Karpas-422 (cell line): ENCODE measurements at regions not wholly inside any gene's neighbourhood (a gene's known extent, or its start where the extent isn't known, plus 50 kb on each side); places are given as distances from the start of the nearest gene placed in this dataset.

Source experiments
- DNase-seq: peaks from one replicate; pipeline ENCODE4 v3.0.0-alpha.2; 2015
- H2AFZ ChIP-seq: fragments of 200-600 bp; sonication (generic); 2 replicates; pipeline ENCODE4 v1.6.1; 2014; ENCODE audit warnings: antibody characterized with exemption, low read length, mixed read lengths
- H3K27ac ChIP-seq: fragments of 200-600 bp; sonication (generic); 2 replicates; pipeline ENCODE4 v1.5.1; 2014; ENCODE audit warnings: mild to moderate bottlenecking, low read length, moderate library complexity
- H3K27me3 ChIP-seq: fragments of 200-600 bp; sonication (generic); 2 replicates; pipeline ENCODE4 v1.6.1; 2014; ENCODE audit warnings: low read length, mixed read lengths
- H3K36me3 ChIP-seq: fragments of 200-600 bp; sonication (generic); 2 replicates; pipeline ENCODE4 v1.6.1; 2014; ENCODE audit warnings: low read length, mixed read lengths; ENCODE audit not compliant: insufficient read depth
- H3K4me1 ChIP-seq: fragments of 200-600 bp; sonication (generic); 2 replicates; pipeline ENCODE4 v1.6.1; 2014; ENCODE audit warnings: mild to moderate bottlenecking, low read length, mixed read lengths
- H3K4me2 ChIP-seq: fragments of 200-600 bp; sonication (generic); 2 replicates; pipeline ENCODE4 v1.6.1; 2014; ENCODE audit warnings: low read length, low read depth, mild to moderate bottlenecking; ENCODE audit not compliant: poor library complexity, severe bottlenecking
- H3K4me3 ChIP-seq: fragments of 200-600 bp; sonication (generic); 2 replicates; pipeline ENCODE4 v1.5.1; 2014; ENCODE audit warnings: mild to moderate bottlenecking, antibody characterized with exemption, low read length, mixed read lengths
- H3K79me2 ChIP-seq: fragments of 200-600 bp; sonication (generic); 2 replicates; pipeline ENCODE4 v1.6.1; 2014; ENCODE audit warnings: mild to moderate bottlenecking, low read length, mixed read lengths
- H3K9ac ChIP-seq: fragments of 200-600 bp; sonication (generic); 2 replicates; pipeline ENCODE4 v1.6.0; 2014; ENCODE audit warnings: low read length
- H3K9me2 ChIP-seq: fragments of 200-600 bp; sonication (generic), shearing (Covaris generic); replicated peaks from 2 replicates; pipeline ENCODE4 v1.6.0; 2014; ENCODE audit warnings: mild to moderate bottlenecking, low read length, moderate library complexity; ENCODE audit not compliant: insufficient read depth
- H3K9me3 ChIP-seq: fragments of 300-700, 200-600 bp; sonication (generic); 2 replicates; pipeline ENCODE4 v1.6.1; 2014; ENCODE audit warnings: low read length, mixed read lengths
- H4K20me1 ChIP-seq: fragments of 200-600 bp; sonication (generic); 2 replicates; pipeline ENCODE4 v1.6.1; 2014; ENCODE audit warnings: mild to moderate bottlenecking, antibody characterized with exemption, low read length, low read depth; ENCODE audit not compliant: insufficient read depth

DNA sequence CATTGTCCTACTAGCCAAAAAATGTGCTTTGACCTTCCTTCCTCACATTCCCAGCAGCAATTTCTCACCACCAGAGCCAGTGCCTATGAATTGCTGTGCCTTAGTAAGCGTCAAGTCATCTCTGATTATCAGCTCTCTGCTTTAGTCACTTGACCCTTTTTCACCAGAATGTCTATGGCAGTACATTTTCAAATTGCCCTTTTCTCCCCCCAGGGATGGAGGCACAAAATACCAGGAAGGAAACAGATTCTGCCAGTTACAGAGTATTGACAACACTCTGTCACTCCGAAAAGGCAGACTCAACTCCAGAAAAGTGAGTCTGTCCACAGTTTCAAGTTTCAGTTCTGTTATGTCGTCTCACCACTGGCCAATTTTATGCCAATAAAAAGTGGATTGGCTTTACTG is 167.4 kb downstream of the TNFSF18 start:
- Histone ChIP-seq H3K9ac (0 out of 2 replicates have a peak overlapping the region, but pooled peaks have one; percentile 15), H3K9me3 (no peaks in the 10 kb centered on the region), H4K20me1 (no peaks in the 10 kb centered on the region), H3K4me2 (peak overlapping the region; percentile 49), H3K4me1 (peaks cover 16% of the 10 kb centered on the region), H2AFZ (no peak overlapping the region), H3K9me2 (no peaks in the 10 kb centered on the region), H3K4me3 (peak overlapping the region; percentile 26), H3K27ac (no peak overlapping the region), H3K79me2 (no peaks in the 10 kb centered on the region), H3K27me3 (no peaks in the 10 kb centered on the region), H3K36me3 (no peaks in the 10 kb centered on the region)
- DNase-seq = no peak

DNA sequence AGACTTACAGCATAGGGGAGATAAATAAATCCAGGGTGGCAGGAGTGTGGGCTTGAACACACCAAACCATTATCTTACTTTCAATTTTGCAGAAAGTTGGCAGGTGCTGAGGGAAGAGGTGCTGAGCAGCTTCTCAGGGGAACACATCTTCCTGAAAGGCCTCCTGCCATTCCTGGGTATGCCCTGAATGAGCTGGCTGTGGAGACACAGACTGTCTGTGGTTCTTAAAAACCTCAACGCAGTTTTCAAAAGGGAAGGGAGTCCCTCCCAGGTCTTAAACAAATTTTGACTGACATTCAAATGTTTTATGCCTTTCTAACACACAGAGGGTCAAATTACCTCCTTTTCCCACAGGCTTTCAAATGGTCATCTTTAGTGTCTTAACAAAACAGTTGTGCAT is 166.9 kb downstream of the TNFSF18 start:
- no peak overlapping the region for H2AFZ ChIP-seq
- DNase-seq = no peak

DNA sequence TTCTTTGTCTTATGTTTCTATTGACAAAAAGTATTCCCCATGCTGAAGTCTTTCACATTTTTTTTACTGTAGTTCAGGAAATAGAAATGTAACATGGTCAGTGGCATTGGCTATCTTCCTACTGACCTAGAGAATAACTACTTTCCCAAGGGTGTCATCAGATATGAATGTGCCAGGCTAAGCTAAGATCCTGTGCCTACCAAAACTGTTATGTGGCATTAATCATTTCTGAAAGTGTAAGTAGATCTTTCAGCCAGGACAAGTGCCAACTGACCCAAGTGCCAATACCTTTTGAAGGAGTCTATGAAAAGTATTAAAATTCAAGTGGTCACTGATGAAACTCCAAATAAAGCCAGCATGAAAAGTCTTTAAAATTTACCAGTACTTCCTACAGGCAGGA is 165.3 kb downstream of the TNFSF18 start:
- H3K9me3 ChIP-seq = no peaks in the 10 kb centered on the region
- peaks cover 16% of the 10 kb centered on the region for H3K4me1 ChIP-seq
- no peaks in the 10 kb centered on the region for H3K9me2 ChIP-seq
- no peaks in the 10 kb centered on the region for H3K79me2 ChIP-seq
- no peaks in the 10 kb centered on the region for H3K36me3 ChIP-seq
- no peak for DNase-seq
- H2AFZ ChIP-seq = no peak overlapping the region
- no peak overlapping the region for H3K27ac ChIP-seq
- no peaks in the 10 kb centered on the region for H4K20me1 ChIP-seq
- H3K9ac ChIP-seq = no peak overlapping the region
- H3K27me3 ChIP-seq = no peaks in the 10 kb centered on the region
- no peak overlapping the region for H3K4me2 ChIP-seq
- no peak overlapping the region for H3K4me3 ChIP-seq

More for the DNA sequence above, 166.9 kb downstream of the TNFSF18 start:
- Histone ChIP-seq H3K36me3 (no peaks in the 10 kb centered on the region), H3K9ac (0 out of 2 replicates have a peak overlapping the region, but pooled peaks have one; percentile 15), H3K4me3 (peak overlapping the region; percentile 26), H3K79me2 (no peaks in the 10 kb centered on the region), H3K4me1 (peaks cover 16% of the 10 kb centered on the region), H3K27ac (no peak overlapping the region), H4K20me1 (no peaks in the 10 kb centered on the region), H3K27me3 (no peaks in the 10 kb centered on the region), H3K4me2 (peak overlapping the region; percentile 49), H3K9me3 (no peaks in the 10 kb centered on the region), H3K9me2 (no peaks in the 10 kb centered on the region)

DNA sequence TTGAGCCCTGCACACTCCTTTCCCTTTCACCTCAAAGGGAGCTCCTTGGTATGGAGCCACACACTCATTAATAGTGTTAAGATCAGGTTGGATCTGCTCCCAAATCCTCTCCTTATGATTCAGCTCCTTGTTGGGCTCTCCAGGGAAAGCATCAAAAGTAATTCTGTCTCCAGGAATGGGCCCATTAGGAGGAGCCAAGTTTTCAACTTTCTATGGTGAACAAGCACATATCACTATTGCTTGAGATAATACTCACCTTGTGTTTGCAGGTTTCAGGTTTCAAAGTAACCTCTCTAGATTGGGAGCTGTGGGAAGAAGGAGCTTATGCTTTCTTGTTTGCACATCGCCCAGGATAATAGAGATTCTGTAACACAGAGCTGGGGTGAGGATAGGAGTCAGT is 164.8 kb downstream of the TNFSF18 start:
- H3K4me1 ChIP-seq = peaks cover 16% of the 10 kb centered on the region
- H3K9me2 ChIP-seq = no peaks in the 10 kb centered on the region
- H3K4me3 ChIP-seq = no peak overlapping the region
- no peaks in the 10 kb centered on the region for H3K79me2 ChIP-seq
- H3K27ac ChIP-seq = no peak overlapping the region
- no peak overlapping the region for H2AFZ ChIP-seq
- no peaks in the 10 kb centered on the region for H3K27me3 ChIP-seq
- H3K9ac ChIP-seq = no peak overlapping the region
- no peak for DNase-seq
- H4K20me1 ChIP-seq = no peaks in the 10 kb centered on the region
- no peaks in the 10 kb centered on the region for H3K9me3 ChIP-seq
- no peak overlapping the region for H3K4me2 ChIP-seq
- no peaks in the 10 kb centered on the region for H3K36me3 ChIP-seq

DNA sequence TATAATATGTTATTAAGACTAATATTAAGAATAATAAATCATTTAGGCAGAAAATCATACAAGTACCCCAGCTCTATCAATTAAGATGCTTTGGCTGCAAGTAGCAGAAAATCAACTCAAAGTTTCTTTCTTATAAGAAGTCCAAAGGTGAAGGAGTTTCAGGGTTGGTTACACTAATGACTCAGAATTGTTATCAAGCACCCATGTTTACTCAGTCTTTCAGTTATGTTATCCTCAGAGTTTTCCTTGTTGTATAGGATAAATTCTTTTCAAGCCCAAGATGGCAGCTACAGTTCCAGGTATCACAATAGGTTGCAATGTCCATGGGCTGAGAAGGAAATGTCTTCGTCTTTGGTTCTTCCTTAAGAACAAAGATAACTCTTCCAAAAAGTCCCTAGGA is 163.6 kb downstream of the TNFSF18 start:
- no peaks in the 10 kb centered on the region for H3K79me2 ChIP-seq

DNA sequence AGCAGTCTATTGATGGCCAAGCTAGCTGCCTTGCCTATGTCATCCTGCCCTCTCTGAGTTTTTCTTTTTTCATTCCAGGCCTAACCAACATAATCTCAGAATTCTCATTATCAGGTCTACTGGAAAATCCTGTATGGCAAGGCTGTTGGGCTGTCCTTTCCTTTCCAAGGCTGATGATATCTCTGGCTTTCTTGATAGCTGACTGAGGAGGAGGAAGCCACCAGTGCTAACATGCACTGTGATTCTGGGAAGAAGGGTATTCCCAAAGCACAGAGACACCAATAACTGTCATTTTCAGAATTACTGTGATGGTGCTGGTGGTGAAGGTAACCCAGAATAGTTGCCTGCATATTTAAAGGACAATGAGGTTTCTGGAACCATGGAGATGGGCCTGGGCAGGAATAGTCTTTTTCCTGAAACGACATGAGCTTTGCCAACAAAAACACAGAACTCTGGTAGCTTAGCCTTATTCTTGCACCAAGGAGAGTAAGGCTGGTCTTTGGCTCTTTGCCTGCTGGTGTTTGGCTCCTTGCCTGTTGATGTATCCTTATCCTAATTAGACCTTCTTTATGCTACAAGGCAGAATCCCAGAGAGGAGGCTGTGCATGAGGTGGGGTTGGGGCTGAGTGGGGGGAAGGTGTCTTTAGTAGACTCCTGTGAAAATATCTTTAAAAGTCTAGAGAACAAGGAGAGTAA is 157.4 kb downstream of the TNFSF18 start:
- DNase-seq = no peak
- Histone ChIP-seq H4K20me1 (no peaks in the 10 kb centered on the region), H3K9ac (no peak overlapping the region), H3K27me3 (peaks cover 2% of the 10 kb centered on the region; the same call in 1 of the 2 replicates), H2AFZ (no peak overlapping the region), H3K4me3 (no peak overlapping the region), H3K79me2 (no peaks in the 10 kb centered on the region), H3K9me2 (no peaks in the 10 kb centered on the region), H3K27ac (no peak overlapping the region), H3K36me3 (no peaks in the 10 kb centered on the region), H3K9me3 (no peaks in the 10 kb centered on the region), H3K4me2 (no peak overlapping the region), H3K4me1 (peaks cover 4% of the 10 kb centered on the region; the same call in 1 of the 2 replicates)

More for the DNA sequence above, 163.6 kb downstream of the TNFSF18 start:
- Histone ChIP-seq H3K9ac (no peak overlapping the region), H3K4me2 (no peak overlapping the region), H3K27me3 (no peaks in the 10 kb centered on the region), H3K9me2 (no peaks in the 10 kb centered on the region), H3K36me3 (no peaks in the 10 kb centered on the region), H3K27ac (no peak overlapping the region), H3K4me3 (no peak overlapping the region), H2AFZ (no peak overlapping the region), H4K20me1 (no peaks in the 10 kb centered on the region), H3K9me3 (no peaks in the 10 kb centered on the region), H3K4me1 (peaks cover 16% of the 10 kb centered on the region)
- no peak for DNase-seq

DNA sequence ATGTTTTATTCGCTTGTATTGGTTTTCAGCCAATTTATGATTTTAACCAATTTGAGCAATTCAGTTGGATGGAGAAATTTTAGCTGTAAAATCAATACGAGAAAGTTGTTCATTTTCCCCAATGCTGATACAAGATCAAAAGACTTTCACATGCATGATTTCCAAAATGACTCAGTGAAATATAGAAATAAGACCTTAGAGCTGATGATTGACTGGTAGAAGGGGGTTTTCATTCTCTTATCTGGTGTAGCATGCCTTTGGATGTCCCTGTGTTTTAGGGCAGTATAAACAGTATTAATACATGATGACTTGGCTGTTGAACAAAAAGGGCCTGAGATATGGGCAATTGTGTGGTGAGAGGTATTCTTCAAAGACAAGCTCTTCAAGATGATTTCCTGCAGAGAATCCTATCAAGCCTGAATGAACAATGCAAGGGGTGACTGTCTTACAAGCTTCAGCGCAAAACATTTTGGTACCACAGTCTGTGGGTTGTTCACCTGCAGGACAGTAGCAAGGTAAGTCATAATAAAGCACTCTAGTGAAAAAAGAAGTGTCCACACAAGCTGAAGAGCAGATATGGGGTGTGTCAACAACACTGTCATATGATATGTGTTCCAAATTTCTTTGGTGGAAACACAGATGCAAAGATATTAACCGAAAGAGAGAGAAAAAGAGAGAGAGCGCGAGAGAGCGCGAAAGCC is 156.2 kb downstream of the TNFSF18 start:
- no peaks in the 10 kb centered on the region for H4K20me1 ChIP-seq
- peak overlapping the region; percentile 18 for H3K4me2 ChIP-seq
- H3K27me3 ChIP-seq = peaks cover 2% of the 10 kb centered on the region; the same call in 1 of the 2 replicates
- H2AFZ ChIP-seq = no peak overlapping the region
- H3K9me3 ChIP-seq = no peaks in the 10 kb centered on the region
- no peak overlapping the region for H3K9ac ChIP-seq
- no peaks in the 10 kb centered on the region for H3K36me3 ChIP-seq
- 0 out of 2 replicates have a peak overlapping the region, but pooled peaks have one; percentile 35 for H3K4me3 ChIP-seq
- DNase-seq = no peak
- no peak overlapping the region for H3K27ac ChIP-seq
- peaks cover 4% of the 10 kb centered on the region; the same call in 1 of the 2 replicates for H3K4me1 ChIP-seq
- H3K9me2 ChIP-seq = no peaks in the 10 kb centered on the region
- H3K79me2 ChIP-seq = no peaks in the 10 kb centered on the region

DNA sequence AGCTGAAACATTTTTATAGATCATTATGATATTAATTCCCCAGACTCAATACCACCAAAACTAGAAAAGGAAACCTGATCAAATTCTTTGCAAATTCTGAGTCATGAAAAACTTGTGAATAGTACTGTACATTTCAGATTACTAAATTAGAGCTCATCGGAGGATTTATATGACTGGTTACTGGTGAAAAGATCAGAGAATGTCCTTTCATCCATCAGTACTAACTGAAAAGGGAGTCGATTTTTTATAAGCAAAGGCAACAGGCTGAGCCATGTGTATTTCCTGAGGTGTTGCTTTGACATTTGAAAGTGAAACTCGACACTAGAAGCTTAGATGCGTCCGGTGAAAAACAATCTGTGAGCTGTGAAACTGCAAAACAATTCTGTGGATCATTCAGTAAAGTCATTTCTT is 155.7 kb downstream of the TNFSF18 start:
- Histone ChIP-seq H3K4me2 (peak overlapping the region; percentile 18), H3K36me3 (no peaks in the 10 kb centered on the region), H3K9me2 (no peaks in the 10 kb centered on the region), H3K27me3 (peaks cover 2% of the 10 kb centered on the region; the same call in 1 of the 2 replicates), H3K79me2 (no peaks in the 10 kb centered on the region), H2AFZ (no peak overlapping the region), H3K9ac (peak overlapping the region; percentile 29; the same call in 1 of the 2 replicates), H3K9me3 (no peaks in the 10 kb centered on the region), H4K20me1 (no peaks in the 10 kb centered on the region), H3K4me1 (peaks cover 4% of the 10 kb centered on the region; the same call in 1 of the 2 replicates), H3K27ac (no peak overlapping the region), H3K4me3 (0 out of 2 replicates have a peak overlapping the region, but pooled peaks have one; percentile 35)
- no peak for DNase-seq
